GM12878 (cell line): ENCODE measurements at regions not wholly inside any gene's neighbourhood (a gene's known extent, or its start where the extent isn't known, plus 50 kb on each side); places are given as distances from the start of the nearest gene placed in this dataset.

Experiments
- ATAC-seq: fragments of 200-7000 bp; cut with Tn5 transposase; 3 replicates; pipeline ENCODE4 v1.9.1; 2020; ENCODE audit warnings: mild to moderate bottlenecking, moderate library complexity
- BruUV-seq: library from RNA; stranded (reverse); fragments of 400-500 nt; replicated peaks from 2 replicates; lab custom pipeline; 2021; lab: Mats Ljungman, UMichigan
- CTCF ChIA-PET: fragments of 300-600 bp; sonication (Branson Sonifier 250); formaldehyde crosslinking; extraction: SDS; loops from one replicate; lab custom pipeline; 2021; ENCODE audit warnings: inconsistent platforms; lab: Yijun Ruan, JAX
- POLR2A ChIA-PET: fragments of 350-600 bp; formaldehyde crosslinking; extraction: SDS; loops from one replicate; lab custom pipeline; 2021; ENCODE audit warnings: inconsistent platforms; lab: Charles Lee
- RAD21 ChIA-PET: fragments of 300-600 bp; sonication (Branson Sonifier 250); formaldehyde crosslinking; loops from one replicate; lab custom pipeline; 2023; ENCODE audit warnings: antibody characterized with exemption; ENCODE audit not compliant: unreplicated experiment; lab: Charles Lee
- SMC1A ChIA-PET: fragments of 300-600 bp; sonication (Branson Sonifier 250); formaldehyde crosslinking; loops from one replicate; lab custom pipeline; 2023; ENCODE audit not compliant: unreplicated experiment, uncharacterized antibody; lab: Charles Lee
- DNase-seq: peaks from one replicate; pipeline ENCODE4 v3.0.0-alpha.2; 2011; ENCODE audit warnings: low read depth, low spot score
- FAIRE-seq: peaks from 3 replicates; lab custom pipeline; 2011; peaks lifted over from hg19 to GRCh38; lab: Jason Lieb, UNC
- H2AFZ ChIP-seq: 2 replicates; pipeline ENCODE4 v1.6.0; 2011; ENCODE audit warnings: low read depth, low read length, control low read depth; ENCODE audit not compliant: control insufficient read depth
- H3K27ac ChIP-seq: 2 replicates; pipeline ENCODE4 v1.5.1; 2011; ENCODE audit warnings: control low read depth; ENCODE audit not compliant: control insufficient read depth, insufficient read depth
- H3K27me3 ChIP-seq, 2 experiments: replicated peaks in 1 of 2; 2 replicates each; pipeline versions ENCODE4 v1.6.0 to v1.6.1; 2011; ENCODE audit warnings: low read length in 1 of 2; ENCODE audit not compliant: control insufficient read depth in 2 of 2, insufficient read depth in 2 of 2
- H3K36me3 ChIP-seq, 2 experiments: 2 replicates each; pipeline ENCODE4 v1.5.1; 2011; ENCODE audit warnings: low read length in 1 of 2; ENCODE audit not compliant: control insufficient read depth in 2 of 2, insufficient read depth in 2 of 2
- H3K4me1 ChIP-seq: 2 replicates; pipeline ENCODE4 v1.6.1; 2011; ENCODE audit warnings: mild to moderate bottlenecking, low read length, moderate library complexity, mixed read lengths; ENCODE audit not compliant: control insufficient read depth, insufficient read depth
- H3K4me2 ChIP-seq: 2 replicates; pipeline ENCODE4 v1.6.0; 2011; ENCODE audit warnings: control low read depth; ENCODE audit not compliant: control insufficient read depth, insufficient read depth
- H3K4me3 ChIP-seq: fragments of 200-600 bp; sonication (generic); 2 replicates; pipeline ENCODE4 v1.5.1; 2016
- H3K79me2 ChIP-seq: 2 replicates; pipeline ENCODE4 v1.6.0; 2011; ENCODE audit warnings: low read length; ENCODE audit not compliant: control insufficient read depth, insufficient read depth
- H3K9ac ChIP-seq: 2 replicates; pipeline ENCODE4 v1.8.0; 2011; ENCODE audit warnings: low read length, control low read depth, mixed read lengths; ENCODE audit not compliant: control insufficient read depth, insufficient read depth
- H3K9me3 ChIP-seq: replicated peaks from 3 replicates; pipeline ENCODE4 v1.5.1; 2011; ENCODE audit warnings: mild to moderate bottlenecking, low read length; ENCODE audit not compliant: control insufficient read depth, insufficient read depth
- H4K20me1 ChIP-seq: 2 replicates; pipeline ENCODE4 v1.6.0; 2011; ENCODE audit not compliant: control insufficient read depth, insufficient read depth
- EGR1 ChIP-seq, 2 experiments: IDR thresholded peaks; 1 replicate in 1 of 2; 2 replicates in 1 of 2; pipeline ENCODE4 v1.6.1; 2011 to 2012; ENCODE audit warnings: low read depth in 2 of 2, low read length in 2 of 2, borderline replicate concordance in 1 of 2, mild to moderate bottlenecking in 1 of 2, moderate library complexity in 1 of 2
- FOXK2 ChIP-seq: fragments of 450-650 bp; IDR thresholded peaks from 2 replicates; pipeline ENCODE4 v1.6.1; 2017; ENCODE audit warnings: mild to moderate bottlenecking, moderate library complexity
- KDM1A ChIP-seq: fragments of 200-600 bp; sonication (generic); IDR thresholded peaks from 2 replicates; pipeline ENCODE4 v1.6.1; 2016; ENCODE audit warnings: borderline replicate concordance
- NFIC ChIP-seq: IDR thresholded peaks from 2 replicates; pipeline ENCODE4 v1.6.1; 2012; ENCODE audit warnings: low read depth, mild to moderate bottlenecking, inconsistent platforms, low read length, moderate library complexity
- PBX3 ChIP-seq: IDR thresholded peaks from 2 replicates; pipeline ENCODE4 v1.6.1; 2011; ENCODE audit warnings: mild to moderate bottlenecking, low read depth, low read length, moderate library complexity; ENCODE audit not compliant: insufficient replicate concordance
- RUNX3 ChIP-seq: IDR thresholded peaks from 2 replicates; pipeline ENCODE4 v1.6.1; 2012; ENCODE audit warnings: low read length, inconsistent platforms
- SIN3A ChIP-seq: IDR thresholded peaks from 2 replicates; pipeline ENCODE4 v1.6.1; 2012; ENCODE audit warnings: low read depth, low read length, improper control_type of control experiment
- SMAD5 ChIP-seq: IDR thresholded peaks from 2 replicates; pipeline ENCODE4 v1.6.1; 2016; ENCODE audit warnings: antibody characterized with exemption, low read depth
- SMC3 ChIP-seq: IDR thresholded peaks from 2 replicates; pipeline ENCODE4 v1.6.1; 2011; ENCODE audit warnings: low read length, improper control_type of control experiment, borderline replicate concordance
- ZNF207 ChIP-seq: fragments of 450-650 bp; IDR thresholded peaks from 2 replicates; pipeline ENCODE4 v1.6.1; 2014; ENCODE audit warnings: antibody characterized with exemption, mild to moderate bottlenecking, borderline replicate concordance
- WGBS: methylation state at CpG from one replicate; pipeline ENCODE4 v1.1.6; 2016; ENCODE audit warnings: low lambda C conversion rate; ENCODE audit not compliant: insufficient replicate concordance, insufficient coverage; ENCODE audit errors: missing lambda C conversion rate; 5-methylcytosine and 5-hydroxymethylcytosine counted together
- in situ Hi-C: fragments of 300-500 bp; cut with MboI; formaldehyde crosslinking; loops from 9 replicates; pipeline ENCODE4 v1.14.3; 2018; ENCODE audit warnings: mixed read lengths
- intact Hi-C: fragments of 100-400 bp; cut with micrococcal nuclease; formaldehyde crosslinking; loops from one replicate; pipeline ENCODE4 v1.14.2; 2022; ENCODE audit not compliant: unreplicated experiment

- Histone ChIP-seq H3K9ac (no peak overlapping the region), H3K4me1 (no peaks in the 10 kb centered on the region), H3K4me3 (no peak overlapping the region), H3K27ac (no peak overlapping the region), H3K36me3 (no peaks in the 10 kb centered on the region), H3K4me2 (no peak overlapping the region), H3K79me2 (no peaks in the 10 kb centered on the region), H3K27me3 (no peaks in the 10 kb centered on the region), H2AFZ (no peak overlapping the region), H4K20me1 (no peaks in the 10 kb centered on the region), H3K9me3 (no peaks in the 10 kb centered on the region)
- intact Hi-C loops (no loop called here), in situ Hi-C loops (loop anchor here (25.0 kb wide), 2 partner anchors 92 to 367 kb away; no protein-coding TSS in a partner anchor)
- 15% methylated on average over 10 of the region's 10 CpGs for WGBS
- ChIA-PET SMC1A (no interaction called here), CTCF (no interaction called here), POLR2A (no interaction called here), RAD21 (no interaction called here)
- no peak for ATAC-seq
- no peak for TF ChIP-seq NFIC
- TF ChIP-seq SMAD5 = no peak
- TF ChIP-seq SIN3A = no peak
- TF ChIP-seq EGR1 (IDR thresholded peaks at IDR 0.05; ENCODE audit: borderline replicate concordance in 1 of 2, low read depth in 2 of 2, low read length in 2 of 2) = no peak
- TF ChIP-seq ZNF207 = no peak
- TF ChIP-seq FOXK2 = no peak
- TF ChIP-seq SMC3 = no peak
- TF ChIP-seq KDM1A = no peak
- no peak for TF ChIP-seq RUNX3
- TF ChIP-seq PBX3 = no peak
- DNase-seq = no peak
- no peak for FAIRE-seq
- BruUV-seq = no TSS peak
These were observed 205.3 kb upstream of the ZNF32 start for GRCh38 chr10:43854007-43854406.
